WI38 (cell line): ENCODE measurements at regions not wholly inside any gene's neighbourhood (a gene's known extent, or its start where the extent isn't known, plus 50 kb on each side); places are given as distances from the start of the nearest gene placed in this dataset.

Experiments used
- H3K4me3 ChIP-seq: 2 replicates; pipeline ENCODE4 v1.5.1; 2011; ENCODE audit warnings: low read depth, mild to moderate bottlenecking, control low read depth, low read length
- CTCF ChIP-seq: IDR thresholded peaks from 2 replicates; pipeline ENCODE4 v1.5.1; 2012; ENCODE audit warnings: low read depth, mild to moderate bottlenecking, control low read depth, low read length

- H3K4me3 ChIP-seq, result no peak overlapping the region
- no peak for TF ChIP-seq CTCF
These were observed 136.2 kb upstream of the KCNH7 start for GRCh38 chr2:162974771-162975170.

GRCh38 chr2:162972383-162972782 is 133.8 kb upstream of the KCNH7 start:
- TF ChIP-seq CTCF, result no peak
- H3K4me3 ChIP-seq, result no peak overlapping the region

GRCh38 chr2:162968306-162968705 is 129.7 kb upstream of the KCNH7 start:
- TF ChIP-seq CTCF, result no peak
- no peak overlapping the region for H3K4me3 ChIP-seq

- no peak for TF ChIP-seq CTCF
- H3K4me3 ChIP-seq, result no peak overlapping the region
These were observed 129.2 kb upstream of the KCNH7 start for GRCh38 chr2:162967811-162968210.

- no peak overlapping the region for H3K4me3 ChIP-seq
These were observed 128.6 kb upstream of the KCNH7 start for GRCh38 chr2:162967147-162967546.

GRCh38 chr2:162965191-162965590 is 126.6 kb upstream of the KCNH7 start:
- no peak overlapping the region for H3K4me3 ChIP-seq
- TF ChIP-seq CTCF, result no peak

More at GRCh38 chr2:162967147-162967546, 128.6 kb upstream of the KCNH7 start:
- no peak for TF ChIP-seq CTCF

- H3K4me3 ChIP-seq, result no peak overlapping the region
- no peak for TF ChIP-seq CTCF
These were observed 125.9 kb upstream of the KCNH7 start for GRCh38 chr2:162964513-162964912.
